HFFc6 (cell line): ENCODE measurements at regions not wholly inside any gene's neighbourhood (a gene's known extent, or its start where the extent isn't known, plus 50 kb on each side); places are given as distances from the start of the nearest gene placed in this dataset.
"Not testable (repeated sequence)": the region's sequence is repeated elsewhere in the genome, so short reads cannot be mapped to it uniquely, and the experiment has no call there.

ENCODE experiments used
- DNase-seq: peaks from one replicate; pipeline ENCODE4 v3.0.0-alpha.2; 2018
- H3K27ac Mint-ChIP-seq: 2 replicates; pipeline ENCODE4 v1.8.0; 2020; ENCODE audit warnings: mild to moderate bottlenecking, mixed read lengths
- H3K27me3 Mint-ChIP-seq: 2 replicates; pipeline ENCODE4 v1.8.0; 2021; ENCODE audit warnings: mild to moderate bottlenecking, moderate library complexity, mixed read lengths; ENCODE audit not compliant: insufficient read depth
- H3K36me3 Mint-ChIP-seq: 2 replicates; pipeline ENCODE4 v1.8.0; 2021; ENCODE audit warnings: low read depth, mixed read lengths
- H3K4me1 Mint-ChIP-seq: 2 replicates; pipeline ENCODE4 v1.8.0; 2020; ENCODE audit warnings: low read depth, mixed read lengths
- H3K4me3 Mint-ChIP-seq: 2 replicates; pipeline ENCODE4 v1.8.0; 2020; ENCODE audit warnings: mild to moderate bottlenecking, moderate library complexity, mixed read lengths
- H3K9me3 Mint-ChIP-seq: 2 replicates; pipeline ENCODE4 v1.8.0; 2020; ENCODE audit warnings: mild to moderate bottlenecking, mixed read lengths
- CTCF ChIP-seq: fragments of 200-600 bp; sonication (generic); IDR thresholded peaks from 2 replicates; pipeline ENCODE4 v1.5.0; 2021; ENCODE audit warnings: antibody characterized with exemption, mild to moderate bottlenecking

- no peak for DNase-seq
- no peaks in the 10 kb centered on the region for H3K36me3 Mint-ChIP-seq
- no peak for TF ChIP-seq CTCF
- H3K4me3 Mint-ChIP-seq, result no peak overlapping the region
- no peak overlapping the region for H3K27ac Mint-ChIP-seq
- H3K4me1 Mint-ChIP-seq, result peaks cover 44% of the 10 kb centered on the region
- no peaks in the 10 kb centered on the region for H3K9me3 Mint-ChIP-seq
- H3K27me3 Mint-ChIP-seq, result no peaks in the 10 kb centered on the region
Observed at GRCh38 chr5:93993161-93993560, 251.8 kb upstream of the POU5F2 start.

DNA sequence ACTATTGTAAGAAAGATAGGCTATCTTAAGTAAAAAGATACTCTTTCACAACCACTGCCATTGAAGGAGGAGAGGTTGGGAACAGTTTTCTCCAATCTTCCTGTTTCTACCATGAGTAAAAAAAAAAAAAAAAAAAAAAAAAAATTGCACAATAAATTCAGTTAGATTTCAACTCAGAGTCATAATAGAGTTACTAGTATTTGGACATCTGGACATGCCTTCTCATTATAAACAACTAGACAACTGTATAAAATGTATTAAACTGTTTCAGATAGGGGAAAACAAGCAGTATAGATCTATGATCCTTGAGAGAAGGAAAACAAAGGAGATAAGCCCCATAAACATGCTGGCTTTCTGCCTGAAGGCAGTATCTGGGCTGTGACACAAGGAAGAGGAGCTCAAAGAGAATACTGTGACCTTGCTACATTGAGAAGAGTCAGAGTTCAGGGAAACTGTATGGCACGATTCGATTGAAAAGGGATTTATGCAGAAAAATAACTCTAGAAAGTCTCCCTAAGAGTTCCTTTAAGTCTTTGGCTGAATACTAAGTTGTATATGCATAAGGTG is 249.2 kb upstream of the POU5F2 start:
- DNase-seq, result no peak
- Mint-ChIP-seq H3K36me3 (no peaks in the 10 kb centered on the region), H3K27me3 (no peaks in the 10 kb centered on the region), H3K4me3 (no peak overlapping the region), H3K27ac (no peak overlapping the region), H3K4me1 (peaks cover 33% of the 10 kb centered on the region), H3K9me3 (no peaks in the 10 kb centered on the region)
- TF ChIP-seq CTCF, result no peak

DNA sequence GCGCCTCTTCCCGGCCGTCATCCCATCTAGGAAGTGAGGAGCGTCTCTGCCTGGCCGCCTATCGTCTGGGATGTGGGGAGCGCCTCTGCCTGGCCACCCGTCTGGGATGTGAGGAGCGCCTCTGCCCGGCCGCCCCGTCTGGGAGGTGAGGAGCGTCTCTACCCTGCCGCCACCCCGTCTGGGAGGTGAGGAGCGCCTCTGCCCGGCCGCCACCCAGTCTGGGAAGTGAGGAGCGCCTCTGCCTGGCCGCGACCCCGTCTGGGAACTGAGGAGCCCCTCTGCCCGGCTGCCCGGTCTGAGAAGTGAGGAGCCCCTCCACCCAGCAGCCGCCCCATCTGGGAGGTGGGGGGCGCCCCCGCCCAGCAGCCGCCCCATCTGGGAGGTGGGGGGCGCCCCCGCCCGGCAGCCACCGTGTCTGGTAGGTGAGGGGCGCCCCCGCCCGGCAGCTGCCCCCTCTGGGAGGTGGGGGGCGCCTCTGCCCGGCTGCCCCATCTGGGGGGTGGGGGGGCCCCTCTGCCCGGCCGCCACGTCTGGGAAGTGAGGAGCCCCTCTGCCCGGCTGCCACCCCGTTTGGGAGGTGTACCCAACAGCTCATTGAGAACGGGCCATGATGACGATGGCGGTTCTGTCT is 244.7 kb upstream of the POU5F2 start:
- H3K4me1 Mint-ChIP-seq, H3K36me3 Mint-ChIP-seq, DNase-seq, H3K27me3 Mint-ChIP-seq, H3K4me3 Mint-ChIP-seq, H3K9me3 Mint-ChIP-seq, H3K27ac Mint-ChIP-seq: not testable (repeated sequence)

- no peak for DNase-seq
- peaks cover 32% of the 10 kb centered on the region for H3K36me3 Mint-ChIP-seq
- no peak for TF ChIP-seq CTCF
Observed at GRCh38 chr5:93978222-93978621, 236.8 kb upstream of the POU5F2 start.

GRCh38 chr5:93967923-93968322 is 226.5 kb upstream of the POU5F2 start:
- Mint-ChIP-seq H3K9me3 (no peaks in the 10 kb centered on the region), H3K36me3 (no peaks in the 10 kb centered on the region), H3K4me1 (peaks cover 39% of the 10 kb centered on the region), H3K27ac (no peak overlapping the region), H3K4me3 (no peak overlapping the region), H3K27me3 (no peaks in the 10 kb centered on the region)
- DNase-seq, result no peak
- TF ChIP-seq CTCF, result no peak

More at GRCh38 chr5:93978222-93978621, 236.8 kb upstream of the POU5F2 start:
- no peak overlapping the region for H3K4me3 Mint-ChIP-seq
- no peak overlapping the region for H3K27ac Mint-ChIP-seq
- H3K4me1 Mint-ChIP-seq, result no peaks in the 10 kb centered on the region
- no peaks in the 10 kb centered on the region for H3K27me3 Mint-ChIP-seq
- H3K9me3 Mint-ChIP-seq, result peaks cover 33% of the 10 kb centered on the region

- H3K27ac Mint-ChIP-seq, result no peak overlapping the region
- peak; percentile 31 for DNase-seq
- no peaks in the 10 kb centered on the region for H3K36me3 Mint-ChIP-seq
- H3K27me3 Mint-ChIP-seq, result no peaks in the 10 kb centered on the region
- no peak for TF ChIP-seq CTCF
- H3K9me3 Mint-ChIP-seq, result no peaks in the 10 kb centered on the region
- H3K4me1 Mint-ChIP-seq, result peaks cover 39% of the 10 kb centered on the region
- H3K4me3 Mint-ChIP-seq, result no peak overlapping the region; the same call in 1 of the 2 replicates
Observed at GRCh38 chr5:93964421-93964820, 223.0 kb upstream of the POU5F2 start.
